ENCODE measurements at regions not wholly inside any gene's neighbourhood (a gene's known extent, or its start where the extent isn't known, plus 50 kb on each side); places are given as distances from the start of the nearest gene placed in this dataset.

DNA sequence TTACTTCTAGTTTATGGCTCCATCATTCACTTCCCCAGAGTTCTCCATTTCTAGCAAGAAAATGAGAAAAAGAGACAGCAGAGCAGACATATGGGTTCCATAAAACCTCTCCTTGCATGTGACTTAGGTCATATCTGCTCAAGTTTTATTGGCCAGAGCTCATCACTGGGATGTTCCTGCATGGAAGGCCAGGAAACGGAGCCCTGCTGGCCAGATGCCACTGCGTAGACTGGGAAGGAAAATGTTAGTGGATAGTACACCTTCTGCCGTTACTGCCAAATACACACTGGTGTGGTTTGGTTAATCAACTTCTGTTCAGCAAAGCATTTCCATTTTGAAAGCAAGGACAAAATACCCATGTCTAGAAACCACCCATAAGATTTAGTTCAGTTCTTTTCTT lies 220.6 kb upstream of the TSHZ2 start:
- TF ChIP-seq CTCF (IDR thresholded peaks at IDR 0.05; ENCODE audit: insufficient read depth, low read length, missing control alignments), result no peak
- no peak overlapping the region for H3K4me3 ChIP-seq (ENCODE audit: low read depth, low read length)
- ChIA-PET CTCF (no interaction called here), POLR2A (no interaction called here)
- no peak for DNase-seq (ENCODE audit: low read depth, low spot score)

DNA sequence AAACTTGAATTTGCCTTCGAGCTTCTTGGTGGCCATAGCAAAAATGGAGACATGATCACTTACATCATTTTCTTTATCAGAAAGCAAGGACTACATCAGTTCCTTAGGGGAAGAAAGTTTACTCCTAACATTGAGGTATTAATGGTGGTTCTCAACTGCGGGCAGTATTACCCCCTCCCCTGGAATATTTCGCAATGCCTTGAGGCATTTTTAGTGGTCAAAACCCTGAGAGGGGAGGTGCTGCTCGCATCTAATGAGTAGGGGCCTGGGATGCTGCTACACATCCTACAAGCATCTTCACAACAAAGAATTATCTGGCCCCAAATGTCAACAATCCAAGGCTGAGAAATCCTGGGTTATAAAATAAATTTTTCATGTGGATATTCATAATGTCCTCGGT lies 222.2 kb upstream of the TSHZ2 start:
- CTCF ChIA-PET, result no interaction called here

DNA sequence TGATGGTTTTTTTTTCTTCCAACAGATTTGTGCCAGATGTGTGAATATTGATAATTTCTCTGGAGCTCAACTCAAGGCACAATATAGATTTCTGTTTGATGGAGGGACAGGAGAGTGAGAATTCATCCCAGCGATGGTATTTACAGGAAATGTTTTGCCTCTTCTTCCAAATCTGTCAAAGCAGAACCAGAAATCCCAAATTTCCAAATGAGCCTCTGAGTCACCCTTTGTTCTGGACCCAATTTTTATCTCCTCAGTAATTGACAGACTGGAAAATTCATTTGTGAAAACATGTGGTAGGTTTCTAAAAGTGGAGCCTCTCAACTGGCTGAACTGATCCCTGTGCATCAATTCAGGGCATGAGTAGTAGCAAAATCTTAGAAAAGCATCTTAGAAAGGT lies 223.2 kb upstream of the TSHZ2 start:
- CTCF ChIA-PET, result no interaction called here
- DNase-seq (ENCODE audit: low read depth, low spot score), result no peak
- TF ChIP-seq CTCF (IDR thresholded peaks at IDR 0.05; ENCODE audit: insufficient read depth, low read length, missing control alignments), result no peak
- POLR2A ChIA-PET, result no interaction called here
- no peak overlapping the region for H3K4me3 ChIP-seq (ENCODE audit: low read depth, low read length)

More for the DNA sequence above, 222.2 kb upstream of the TSHZ2 start:
- DNase-seq (ENCODE audit: low read depth, low spot score), result no peak
- H3K4me3 ChIP-seq (ENCODE audit: low read depth, low read length), result no peak overlapping the region
- no peak for TF ChIP-seq CTCF (IDR thresholded peaks at IDR 0.05; ENCODE audit: insufficient read depth, low read length, missing control alignments)
- POLR2A ChIA-PET, result no interaction called here

DNA sequence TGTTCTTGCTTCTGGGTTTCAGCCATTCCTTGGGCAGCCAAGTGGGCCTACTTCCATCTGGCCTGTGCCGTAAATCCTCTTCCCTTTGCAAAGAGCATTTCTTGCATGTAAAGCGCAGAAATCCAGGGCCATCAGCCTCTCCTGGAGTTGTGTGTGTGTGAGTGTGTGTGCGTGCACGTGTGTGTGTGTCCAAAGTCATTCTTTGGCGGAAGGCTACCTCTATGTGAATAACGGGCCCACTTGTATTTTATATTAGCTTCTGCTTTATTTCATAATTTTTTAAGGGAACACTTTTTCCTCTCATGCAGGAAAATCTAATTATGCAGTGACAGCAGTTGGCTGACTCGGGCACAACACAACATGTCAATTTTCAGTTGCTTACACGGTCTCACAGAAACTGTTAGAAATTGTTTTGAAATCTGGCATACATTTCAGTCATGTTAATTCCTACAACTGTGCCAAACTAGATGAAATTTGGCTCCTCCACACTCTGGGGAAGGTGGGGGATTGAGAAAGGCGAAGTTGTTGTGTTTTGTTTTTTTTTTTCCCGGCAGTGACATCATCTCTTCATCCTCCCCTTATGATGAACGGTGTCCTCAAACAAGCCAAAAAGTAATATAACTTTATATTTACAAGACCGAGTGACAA lies 223.7 kb upstream of the TSHZ2 start:
- ChIA-PET POLR2A (no interaction called here), CTCF (no interaction called here)
- no peak for TF ChIP-seq CTCF (IDR thresholded peaks at IDR 0.05; ENCODE audit: insufficient read depth, low read length, missing control alignments)
- DNase-seq (ENCODE audit: low read depth, low spot score), result no peak
- H3K4me3 ChIP-seq (ENCODE audit: low read depth, low read length), result no peak overlapping the region

- DNase-seq (ENCODE audit: low read depth, low spot score), result no peak
- TF ChIP-seq CTCF (IDR thresholded peaks at IDR 0.05; ENCODE audit: insufficient read depth, low read length, missing control alignments), result no peak
- no peak overlapping the region for H3K4me3 ChIP-seq (ENCODE audit: low read depth, low read length)
- ChIA-PET POLR2A (no interaction called here), CTCF (no interaction called here)
Measured at GRCh38 chr20:52747845-52748284, 224.3 kb upstream of the TSHZ2 start.

- H3K4me3 ChIP-seq (ENCODE audit: low read depth, low read length), result no peak overlapping the region
- ChIA-PET CTCF (no interaction called here), POLR2A (no interaction called here)
- DNase-seq (ENCODE audit: low read depth, low spot score), result no peak
- no peak for TF ChIP-seq CTCF (IDR thresholded peaks at IDR 0.05; ENCODE audit: insufficient read depth, low read length, missing control alignments)
Measured at GRCh38 chr20:52746770-52747169, 225.4 kb upstream of the TSHZ2 start.
